ES-I3 (cell line): ENCODE measurements at regions not wholly inside any gene's neighbourhood (a gene's known extent, or its start where the extent isn't known, plus 50 kb on each side); places are given as distances from the start of the nearest gene placed in this dataset.

ENCODE experiments used
- H3K36me3 ChIP-seq: 2 replicates; pipeline ENCODE4 v1.6.1; 2013; ENCODE audit warnings: mild to moderate bottlenecking, low read length, control low read depth, moderate library complexity; ENCODE audit not compliant: insufficient read depth
- H3K4me1 ChIP-seq: 2 replicates; pipeline ENCODE4 v1.6.1; 2013; ENCODE audit warnings: mild to moderate bottlenecking, control low read depth, low read length; ENCODE audit not compliant: insufficient read depth
- H3K9ac ChIP-seq: 2 replicates; pipeline ENCODE4 v1.6.1; 2013; ENCODE audit warnings: low read depth, mild to moderate bottlenecking, low read length, moderate library complexity
- H3K9me3 ChIP-seq: 2 replicates; pipeline ENCODE4 v1.6.1; 2013; ENCODE audit warnings: mild to moderate bottlenecking, low read length, moderate library complexity; ENCODE audit not compliant: control insufficient read depth, insufficient read depth

- Histone ChIP-seq H3K36me3 (no peaks in the 10 kb centered on the region), H3K9ac (no peak overlapping the region), H3K9me3 (no peaks in the 10 kb centered on the region), H3K4me1 (no peaks in the 10 kb centered on the region; the same call in 1 of the 2 replicates)
Measured at GRCh38 chr2:129864719-129865118, 114.7 kb upstream of the RAB6C start.

- no peaks in the 10 kb centered on the region for H3K9me3 ChIP-seq
- H3K36me3 ChIP-seq: no peaks in the 10 kb centered on the region
- no peaks in the 10 kb centered on the region; the same call in 1 of the 2 replicates for H3K4me1 ChIP-seq
- H3K9ac ChIP-seq: no peak overlapping the region
Measured at GRCh38 chr2:129865976-129866375, 113.5 kb upstream of the RAB6C start.

GRCh38 chr2:129866391-129866790 lies 113.1 kb upstream of the RAB6C start:
- Histone ChIP-seq H3K4me1 (no peaks in the 10 kb centered on the region; the same call in 1 of the 2 replicates), H3K36me3 (no peaks in the 10 kb centered on the region), H3K9ac (no peak overlapping the region), H3K9me3 (no peaks in the 10 kb centered on the region)

GRCh38 chr2:129868151-129868550 lies 111.3 kb upstream of the RAB6C start:
- Histone ChIP-seq H3K36me3 (no peaks in the 10 kb centered on the region), H3K4me1 (no peaks in the 10 kb centered on the region; the same call in 1 of the 2 replicates), H3K9me3 (no peaks in the 10 kb centered on the region; the same call in 1 of the 2 replicates), H3K9ac (no peak overlapping the region)

GRCh38 chr2:129870685-129871241 lies 108.7 kb upstream of the RAB6C start:
- Histone ChIP-seq H3K4me1 (no peaks in the 10 kb centered on the region), H3K9ac (no peak overlapping the region), H3K9me3 (no peaks in the 10 kb centered on the region; the same call in 1 of the 2 replicates), H3K36me3 (no peaks in the 10 kb centered on the region)

GRCh38 chr2:129872446-129872845 lies 107.0 kb upstream of the RAB6C start:
- Histone ChIP-seq H3K9me3 (no peaks in the 10 kb centered on the region; the same call in 1 of the 2 replicates), H3K9ac (no peak overlapping the region), H3K36me3 (no peaks in the 10 kb centered on the region), H3K4me1 (no peaks in the 10 kb centered on the region)

- no peaks in the 10 kb centered on the region for H3K36me3 ChIP-seq
- peak overlapping the region; percentile 98 for H3K9ac ChIP-seq
- H3K9me3 ChIP-seq: no peaks in the 10 kb centered on the region; the same call in 1 of the 2 replicates
- H3K4me1 ChIP-seq: no peaks in the 10 kb centered on the region
Measured at GRCh38 chr2:129876541-129876940, 102.9 kb upstream of the RAB6C start.

- Histone ChIP-seq H3K9me3 (no peaks in the 10 kb centered on the region), H3K4me1 (no peaks in the 10 kb centered on the region), H3K9ac (peak overlapping the region; percentile 98), H3K36me3 (no peaks in the 10 kb centered on the region)
Measured at GRCh38 chr2:129877289-129877741, 102.2 kb upstream of the RAB6C start.

- no peaks in the 10 kb centered on the region for H3K9me3 ChIP-seq
- no peaks in the 10 kb centered on the region for H3K4me1 ChIP-seq
- peak overlapping the region; percentile 68; the same call in 1 of the 2 replicates for H3K9ac ChIP-seq
- H3K36me3 ChIP-seq: no peaks in the 10 kb centered on the region
Measured at GRCh38 chr2:129877795-129878775, 101.4 kb upstream of the RAB6C start.

- Histone ChIP-seq H3K4me1 (no peaks in the 10 kb centered on the region), H3K9ac (no peak overlapping the region), H3K9me3 (no peaks in the 10 kb centered on the region), H3K36me3 (no peaks in the 10 kb centered on the region)
Measured at GRCh38 chr2:129879614-129880180, 99.8 kb upstream of the RAB6C start.

- H3K4me1 ChIP-seq: no peaks in the 10 kb centered on the region
- no peaks in the 10 kb centered on the region for H3K36me3 ChIP-seq
- no peak overlapping the region for H3K9ac ChIP-seq
- no peaks in the 10 kb centered on the region for H3K9me3 ChIP-seq
Measured at GRCh38 chr2:129880309-129880708, 99.2 kb upstream of the RAB6C start.

GRCh38 chr2:129880971-129881370 lies 98.5 kb upstream of the RAB6C start:
- Histone ChIP-seq H3K9ac (no peak overlapping the region), H3K4me1 (no peaks in the 10 kb centered on the region), H3K36me3 (no peaks in the 10 kb centered on the region), H3K9me3 (no peaks in the 10 kb centered on the region)

- Histone ChIP-seq H3K9me3 (no peaks in the 10 kb centered on the region), H3K4me1 (no peaks in the 10 kb centered on the region), H3K9ac (no peak overlapping the region), H3K36me3 (no peaks in the 10 kb centered on the region)
Measured at GRCh38 chr2:129881786-129882396, 97.6 kb upstream of the RAB6C start.

GRCh38 chr2:129882476-129882875 lies 97.0 kb upstream of the RAB6C start:
- Histone ChIP-seq H3K4me1 (peaks cover 3% of the 10 kb centered on the region; the same call in 1 of the 2 replicates), H3K9me3 (no peaks in the 10 kb centered on the region), H3K36me3 (no peaks in the 10 kb centered on the region), H3K9ac (no peak overlapping the region)
